B cell (primary cell): ENCODE measurements at regions not wholly inside any gene's neighbourhood (a gene's known extent, or its start where the extent isn't known, plus 50 kb on each side); places are given as distances from the start of the nearest gene placed in this dataset.

Experiments
- ATAC-seq: fragments of 200-7000 bp; cut with Tn5 transposase; one replicate; pipeline ENCODE4 v1.10.0; 2021; ENCODE audit warnings: low read depth, mild to moderate bottlenecking, moderate number of reproducible peaks, moderate library complexity
- CTCF ChIA-PET: fragments of 350-600 bp; sonication (Branson Sonifier 250); formaldehyde crosslinking; loops from one replicate; lab custom pipeline; 2021; ENCODE audit warnings: antibody characterized with exemption, inconsistent platforms; lab: Charles Lee
- POLR2A ChIA-PET: fragments of 350-600 bp; sonication (Branson Sonifier 250); formaldehyde crosslinking; loops from one replicate; lab custom pipeline; 2021; ENCODE audit warnings: antibody characterized with exemption; lab: Charles Lee
- DNase-seq: peaks from one replicate; pipeline ENCODE4 v3.0.0; 2013
- H2AFZ ChIP-seq: 2 replicates; pipeline ENCODE4 v1.6.1; 2012; ENCODE audit warnings: mild to moderate bottlenecking, low read depth, low read length; ENCODE audit not compliant: insufficient read depth, poor library complexity, severe bottlenecking
- H3K27ac ChIP-seq, 2 donors: 1 replicate in 1 of 2; 2 replicates in 1 of 2; pipeline ENCODE4 v1.5.1; 2012 to 2013; ENCODE audit warnings: low read length in 2 of 2, mild to moderate bottlenecking in 2 of 2, moderate library complexity in 1 of 2
- H3K27me3 ChIP-seq, 4 experiments: fragments of 200-600 bp in 1 of 4; sonication (generic) in 1 of 4; replicated peaks in 1 of 4; 1 replicate in 2 of 4; 2 replicates in 2 of 4; pipeline versions ENCODE4 v1.6.1 to v1.7.0; 2013 to 2016; ENCODE audit warnings: low read length in 3 of 4, mild to moderate bottlenecking in 2 of 4, mixed read lengths in 1 of 4, moderate library complexity in 1 of 4; ENCODE audit not compliant: insufficient read depth in 4 of 4, control insufficient read depth in 3 of 4; ENCODE audit errors: control extremely low read depth in 1 of 4
- H3K36me3 ChIP-seq, 2 experiments: replicated peaks in 1 of 2; 1 replicate in 1 of 2; 2 replicates in 1 of 2; pipeline versions ENCODE4 v1.6.1 to v1.7.1; 2013; ENCODE audit warnings: low read length in 1 of 2; ENCODE audit not compliant: insufficient read depth in 2 of 2, control insufficient read depth in 1 of 2; ENCODE audit errors: control extremely low read depth in 1 of 2, extremely low read depth in 1 of 2
- H3K4me1 ChIP-seq, 2 donors: fragments of 200-600 bp in 1 of 2; sonication (generic) in 1 of 2; 1 replicate in 1 of 2; 2 replicates in 1 of 2; pipeline versions ENCODE4 v1.5.1 to v1.6.1; 2013 to 2017; ENCODE audit warnings: low read length in 2 of 2; ENCODE audit not compliant: control insufficient read depth in 2 of 2, insufficient read depth in 2 of 2
- H3K4me2 ChIP-seq: replicated peaks from 2 replicates; pipeline ENCODE3; 2012; ENCODE audit warnings: mild to moderate bottlenecking, low read depth, low read length; ENCODE audit not compliant: poor library complexity, severe bottlenecking
- H3K4me3 ChIP-seq, 5 experiments: fragments of 200-600 bp in 1 of 5; sonication (generic) in 1 of 5; 1 replicate in 3 of 5; 2 replicates in 2 of 5; pipeline versions ENCODE4 v1.5.1 to v1.7.0; 2011 to 2016; ENCODE audit warnings: low read length in 4 of 5, mild to moderate bottlenecking in 4 of 5, low read depth in 2 of 5, control low read depth in 1 of 5, moderate library complexity in 1 of 5; ENCODE audit not compliant: insufficient read depth in 1 of 5; ENCODE audit errors: control extremely low read depth in 1 of 5, extremely low read depth in 1 of 5
- H3K79me2 ChIP-seq: fragments of 200-600 bp; sonication (generic); one replicate; pipeline ENCODE4 v1.6.0; 2016; ENCODE audit warnings: low read length; ENCODE audit not compliant: control insufficient read depth, insufficient read depth
- H3K9ac ChIP-seq: fragments of 200-600 bp; sonication (generic); 2 replicates; pipeline ENCODE4 v1.6.1; 2017; ENCODE audit warnings: mild to moderate bottlenecking, low read length, moderate library complexity
- H3K9me3 ChIP-seq, 3 donors: one replicate each; pipeline versions ENCODE4 v1.6.1 to v1.7.1; 2013; ENCODE audit warnings: low read length in 2 of 3; ENCODE audit not compliant: control insufficient read depth in 2 of 3, insufficient read depth in 1 of 3; ENCODE audit errors: control extremely low read depth in 1 of 3
- H4K20me1 ChIP-seq: 2 replicates; pipeline ENCODE4 v1.6.0; 2012; ENCODE audit warnings: mild to moderate bottlenecking, low read length; ENCODE audit not compliant: insufficient read depth, control insufficient read depth, poor library complexity, severe bottlenecking
- H3K27ac Mint-ChIP-seq: one replicate; pipeline ENCODE4 v1.8.0; 2021; ENCODE audit warnings: mixed read lengths
- H3K27me3 Mint-ChIP-seq: one replicate; pipeline ENCODE4 v1.8.0; 2021; ENCODE audit warnings: mixed read lengths
- H3K4me1 Mint-ChIP-seq: one replicate; pipeline ENCODE4 v1.8.0; 2021; ENCODE audit warnings: mixed read lengths
- H3K4me3 Mint-ChIP-seq: one replicate; pipeline ENCODE4 v1.8.0; 2021; ENCODE audit warnings: mixed read lengths
- H3K9me3 Mint-ChIP-seq: one replicate; pipeline ENCODE4 v1.8.0; 2022; ENCODE audit warnings: mixed read lengths; ENCODE audit not compliant: insufficient read depth
- EZH2 ChIP-seq: IDR thresholded peaks from 2 replicates; pipeline ENCODE4 v1.6.1; 2012; ENCODE audit warnings: borderline replicate concordance, low read depth, mild to moderate bottlenecking, moderate library complexity, low read length; ENCODE audit not compliant: insufficient read depth, poor library complexity, severe bottlenecking
- WGBS: methylation state at CpG from one replicate; pipeline ENCODE4 v1.1.5; 2013; ENCODE audit warnings: missing lambda C conversion rate; ENCODE audit not compliant: insufficient coverage; 5-methylcytosine and 5-hydroxymethylcytosine counted together
- intact Hi-C: fragments of 100-400 bp; cut with micrococcal nuclease; formaldehyde crosslinking; loops from one replicate; pipeline ENCODE4 v1.10.0; 2022
- TF ChIP-seq, protein P1 (sequence below): fragments of 200-600 bp; IDR thresholded peaks from one replicate; pipeline ENCODE4 v1.8.0; 2022; ENCODE audit warnings: antibody characterized with exemption, mild to moderate bottlenecking

DNA sequence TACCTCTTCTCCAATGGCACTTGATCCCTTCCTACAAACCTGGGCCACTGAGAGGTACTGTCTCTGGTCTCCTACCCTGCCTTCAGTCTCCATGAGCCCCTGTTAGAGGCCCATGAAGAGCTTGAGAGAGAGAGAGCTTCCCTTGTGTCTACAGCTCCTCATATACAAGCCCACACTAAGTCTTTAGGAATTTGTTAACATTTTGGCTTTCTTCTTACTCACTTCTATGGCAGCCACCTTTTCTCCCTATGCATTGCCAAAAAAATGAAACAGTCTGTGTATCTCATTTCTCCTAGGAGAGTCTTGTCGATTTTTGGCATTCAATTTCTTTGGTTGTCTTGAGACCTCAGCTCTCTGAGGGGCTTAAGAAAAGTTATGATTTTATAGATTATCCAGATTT, 90.9 kb upstream of the LNX1 start:
- ATAC-seq (no peak), DNase-seq (no peak)
- H3K4me1 Mint-ChIP-seq: no peaks in the 10 kb centered on the region
- no peak overlapping the region for H3K4me3 Mint-ChIP-seq
- H3K4me1 ChIP-seq: no peaks in the 10 kb centered on the region
- no peaks in the 10 kb centered on the region for H3K36me3 ChIP-seq
- intact Hi-C loops: no loop called here
- no CpG with 5 or more reads among the region's 1 CpG for WGBS
- no peak overlapping the region for H3K27ac ChIP-seq
- ChIA-PET POLR2A (no interaction called here), CTCF (interaction anchor here (0.6 kb wide), 1 partner anchor 33 kb away, joined by 3 read pairs; no protein-coding TSS in a partner anchor)
- no peaks in the 10 kb centered on the region for H3K79me2 ChIP-seq
- no peaks in the 10 kb centered on the region for H4K20me1 ChIP-seq
- no peaks in the 10 kb centered on the region for H3K9me3 ChIP-seq
- no peak overlapping the region for H2AFZ ChIP-seq
- H3K4me2 ChIP-seq: no peak overlapping the region
- H3K4me3 ChIP-seq: no peak overlapping the region
- no peak overlapping the region for H3K9ac ChIP-seq
- no peak overlapping the region for H3K27ac Mint-ChIP-seq
- H3K27me3 Mint-ChIP-seq: peaks cover 37% of the 10 kb centered on the region
- H3K9me3 Mint-ChIP-seq: no peaks in the 10 kb centered on the region
- peaks cover 0 to 10% (median 4%) of the 10 kb centered on the region in 4 experiments for H3K27me3 ChIP-seq
- TF ChIP-seq EZH2: no peak
- TF ChIP-seq, protein P1, sequence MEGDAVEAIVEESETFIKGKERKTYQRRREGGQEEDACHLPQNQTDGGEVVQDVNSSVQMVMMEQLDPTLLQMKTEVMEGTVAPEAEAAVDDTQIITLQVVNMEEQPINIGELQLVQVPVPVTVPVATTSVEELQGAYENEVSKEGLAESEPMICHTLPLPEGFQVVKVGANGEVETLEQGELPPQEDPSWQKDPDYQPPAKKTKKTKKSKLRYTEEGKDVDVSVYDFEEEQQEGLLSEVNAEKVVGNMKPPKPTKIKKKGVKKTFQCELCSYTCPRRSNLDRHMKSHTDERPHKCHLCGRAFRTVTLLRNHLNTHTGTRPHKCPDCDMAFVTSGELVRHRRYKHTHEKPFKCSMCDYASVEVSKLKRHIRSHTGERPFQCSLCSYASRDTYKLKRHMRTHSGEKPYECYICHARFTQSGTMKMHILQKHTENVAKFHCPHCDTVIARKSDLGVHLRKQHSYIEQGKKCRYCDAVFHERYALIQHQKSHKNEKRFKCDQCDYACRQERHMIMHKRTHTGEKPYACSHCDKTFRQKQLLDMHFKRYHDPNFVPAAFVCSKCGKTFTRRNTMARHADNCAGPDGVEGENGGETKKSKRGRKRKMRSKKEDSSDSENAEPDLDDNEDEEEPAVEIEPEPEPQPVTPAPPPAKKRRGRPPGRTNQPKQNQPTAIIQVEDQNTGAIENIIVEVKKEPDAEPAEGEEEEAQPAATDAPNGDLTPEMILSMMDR: no peak

- Histone ChIP-seq H3K27ac (no peak overlapping the region), H2AFZ (no peak overlapping the region), H3K27me3 (peaks cover 0 to 5% (median 0%) of the 10 kb centered on the region in 4 experiments), H3K4me1 (no peaks in the 10 kb centered on the region), H3K9me3 (no peaks in the 10 kb centered on the region), H3K9ac (no peak overlapping the region), H3K79me2 (no peaks in the 10 kb centered on the region), H3K4me2 (no peak overlapping the region), H4K20me1 (no peaks in the 10 kb centered on the region), H3K4me3 (no peak overlapping the region), H3K36me3 (no peaks in the 10 kb centered on the region)
- Mint-ChIP-seq H3K4me3 (no peak overlapping the region), H3K4me1 (no peaks in the 10 kb centered on the region), H3K27ac (no peak overlapping the region), H3K9me3 (no peaks in the 10 kb centered on the region), H3K27me3 (peaks cover 27% of the 10 kb centered on the region)
- no peak for DNase-seq
- no CpG with 5 or more reads among the region's 1 CpG for WGBS
- intact Hi-C loops: no loop called here
- no peak for ATAC-seq
- no peak for TF ChIP-seq EZH2
- ChIA-PET POLR2A (no interaction called here), CTCF (no interaction called here)
Measured at GRCh38 chr4:53680598-53680997, 89.3 kb upstream of the LNX1 start.
